PC-3 (cell line): ENCODE measurements at regions not wholly inside any gene's neighbourhood (a gene's known extent, or its start where the extent isn't known, plus 50 kb on each side); places are given as distances from the start of the nearest gene placed in this dataset.

Experiments
- ATAC-seq: fragments of 200-7000 bp; cut with Tn5 transposase; 2 replicates; pipeline ENCODE4 v1.9.1; 2020; ENCODE audit warnings: mild to moderate bottlenecking, moderate library complexity
- BruUV-seq: library from RNA; stranded (reverse); fragments of 400-500 nt; replicated peaks from 2 replicates; lab custom pipeline; 2021; lab: Mats Ljungman, UMichigan
- CTCF ChIA-PET: fragments of 300-600 bp; sonication (Branson Sonifier 250); formaldehyde crosslinking; loops from one replicate; lab custom pipeline; 2022; ENCODE audit warnings: antibody characterized with exemption; lab: Charles Lee
- POLR2A ChIA-PET: fragments of 300-600 bp; sonication (Branson Sonifier 250); formaldehyde crosslinking; loops from one replicate; lab custom pipeline; 2022; ENCODE audit warnings: antibody characterized with exemption; ENCODE audit not compliant: unreplicated experiment; lab: Charles Lee
- DNase-seq: peaks from one replicate; pipeline ENCODE4 v3.0.0-alpha.2; 2015
- H2AFZ ChIP-seq: fragments of 300-600 bp; sonication (generic); 2 replicates; pipeline ENCODE4 v1.6.0; 2016; ENCODE audit warnings: antibody characterized with exemption, low read length
- H3F3A ChIP-seq: fragments of 300-600 bp; sonication (generic); one replicate; pipeline ENCODE4 v1.6.0; 2017; ENCODE audit warnings: antibody characterized with exemption, low read length, control low read depth, mild to moderate bottlenecking; ENCODE audit not compliant: unreplicated experiment
- H3K27ac ChIP-seq: fragments of 300-600 bp; sonication (generic); 2 replicates; pipeline ENCODE4 v1.5.1; 2016; ENCODE audit warnings: mild to moderate bottlenecking, low read length
- H3K27me3 ChIP-seq: fragments of 300-600 bp; sonication (generic); 2 replicates; pipeline ENCODE4 v1.6.1; 2016; ENCODE audit warnings: low read length, mixed read lengths
- H3K36me3 ChIP-seq: fragments of 300-600 bp; sonication (generic); 2 replicates; pipeline ENCODE4 v1.6.1; 2016; ENCODE audit warnings: low read depth, mixed run types, low read length, mixed read lengths
- H3K4me1 ChIP-seq: fragments of 300-600 bp; sonication (generic); 2 replicates; pipeline ENCODE4 v1.5.1; 2016; ENCODE audit warnings: low read length; ENCODE audit not compliant: insufficient read depth
- H3K4me2 ChIP-seq: fragments of 300-600 bp; sonication (generic); 2 replicates; pipeline ENCODE4 v1.6.0; 2016; ENCODE audit warnings: low read length
- H3K4me3 ChIP-seq: fragments of 300-600 bp; sonication (generic); 2 replicates; pipeline ENCODE4 v1.5.1; 2016; ENCODE audit warnings: mild to moderate bottlenecking, low read length, mixed read lengths
- H3K79me2 ChIP-seq: fragments of 300-600 bp; sonication (generic); 2 replicates; pipeline ENCODE4 v1.6.1; 2017; ENCODE audit warnings: low read length, mixed read lengths
- H3K9ac ChIP-seq: fragments of 300-600 bp; sonication (generic); 2 replicates; pipeline ENCODE4 v1.6.0; 2016; ENCODE audit warnings: mild to moderate bottlenecking, low read length
- H3K9me2 ChIP-seq: fragments of 300-600 bp; sonication (generic); replicated peaks from 2 replicates; pipeline ENCODE4 v1.6.1; 2016; ENCODE audit warnings: mixed run types, low read length, mixed read lengths
- H3K9me3 ChIP-seq: fragments of 300-600 bp; sonication (generic); 2 replicates; pipeline ENCODE4 v1.6.1; 2016; ENCODE audit warnings: low read length, mixed read lengths
- H4K20me1 ChIP-seq: fragments of 300-600 bp; sonication (generic); 2 replicates; pipeline ENCODE4 v1.6.1; 2016; ENCODE audit warnings: low read length, mixed read lengths
- EZH2 ChIP-seq: fragments of 300-600 bp; sonication (generic); IDR thresholded peaks from one replicate; pipeline ENCODE4 v1.6.1; 2017; ENCODE audit warnings: antibody characterized with exemption, mild to moderate bottlenecking, low read length; ENCODE audit not compliant: unreplicated experiment
- EZH2phosphoT487 ChIP-seq: fragments of 300-600 bp; sonication (generic); IDR thresholded peaks from 2 replicates; pipeline ENCODE4 v1.6.1; 2018; ENCODE audit warnings: mild to moderate bottlenecking, antibody characterized with exemption, low read length, borderline replicate concordance
- intact Hi-C: fragments of 100-400 bp; cut with micrococcal nuclease; formaldehyde crosslinking; loops from 2 replicates; pipeline ENCODE4 v1.9.0; 2023
- TF ChIP-seq, protein P1 (sequence below): fragments of 300-600 bp; sonication (generic); conservative IDR thresholded peaks from 2 replicates; pipeline ENCODE4 v1.5.1; 2017; ENCODE audit warnings: antibody characterized with exemption, low read depth, mild to moderate bottlenecking, low read length

DNA sequence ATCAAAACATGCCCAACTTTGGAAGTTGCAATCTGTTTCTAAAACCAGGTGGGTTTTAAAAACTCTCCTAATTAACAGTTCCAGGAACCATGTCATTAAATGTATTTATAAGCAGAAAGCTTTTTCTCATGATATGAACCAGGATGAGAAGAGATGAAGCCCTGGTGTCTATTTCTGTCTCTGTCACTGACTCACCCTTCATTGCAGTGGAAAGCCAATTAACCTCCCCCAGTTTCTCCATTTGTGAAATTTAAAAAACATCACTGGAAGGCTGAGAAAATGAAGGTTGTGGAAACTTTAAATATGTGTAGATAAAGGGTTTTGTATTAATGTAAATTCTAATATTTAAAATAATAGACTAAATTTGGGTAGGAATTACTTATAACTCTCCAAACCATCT is 1088.0 kb downstream of the SORCS1 start:
- Histone ChIP-seq H3K79me2 (no peaks in the 10 kb centered on the region), H2AFZ (no peak overlapping the region), H3K27me3 (peaks cover 36% of the 10 kb centered on the region), H3K4me2 (no peak overlapping the region), H3K36me3 (no peaks in the 10 kb centered on the region), H3K9ac (no peak overlapping the region), H3F3A (no peaks in the 10 kb centered on the region), H4K20me1 (no peaks in the 10 kb centered on the region), H3K9me2 (no peaks in the 10 kb centered on the region), H3K4me3 (no peak overlapping the region), H3K9me3 (no peaks in the 10 kb centered on the region), H3K4me1 (no peaks in the 10 kb centered on the region), H3K27ac (no peak overlapping the region)
- DNase-seq (no peak), ATAC-seq (no peak)
- no TSS peak for BruUV-seq
- TF ChIP-seq EZH2 (no peak), EZH2phosphoT487 (no peak)
- TF ChIP-seq, protein P1, sequence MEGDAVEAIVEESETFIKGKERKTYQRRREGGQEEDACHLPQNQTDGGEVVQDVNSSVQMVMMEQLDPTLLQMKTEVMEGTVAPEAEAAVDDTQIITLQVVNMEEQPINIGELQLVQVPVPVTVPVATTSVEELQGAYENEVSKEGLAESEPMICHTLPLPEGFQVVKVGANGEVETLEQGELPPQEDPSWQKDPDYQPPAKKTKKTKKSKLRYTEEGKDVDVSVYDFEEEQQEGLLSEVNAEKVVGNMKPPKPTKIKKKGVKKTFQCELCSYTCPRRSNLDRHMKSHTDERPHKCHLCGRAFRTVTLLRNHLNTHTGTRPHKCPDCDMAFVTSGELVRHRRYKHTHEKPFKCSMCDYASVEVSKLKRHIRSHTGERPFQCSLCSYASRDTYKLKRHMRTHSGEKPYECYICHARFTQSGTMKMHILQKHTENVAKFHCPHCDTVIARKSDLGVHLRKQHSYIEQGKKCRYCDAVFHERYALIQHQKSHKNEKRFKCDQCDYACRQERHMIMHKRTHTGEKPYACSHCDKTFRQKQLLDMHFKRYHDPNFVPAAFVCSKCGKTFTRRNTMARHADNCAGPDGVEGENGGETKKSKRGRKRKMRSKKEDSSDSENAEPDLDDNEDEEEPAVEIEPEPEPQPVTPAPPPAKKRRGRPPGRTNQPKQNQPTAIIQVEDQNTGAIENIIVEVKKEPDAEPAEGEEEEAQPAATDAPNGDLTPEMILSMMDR = no peak
- intact Hi-C loops = no loop called here
- ChIA-PET CTCF (no interaction called here), POLR2A (no interaction called here)

DNA sequence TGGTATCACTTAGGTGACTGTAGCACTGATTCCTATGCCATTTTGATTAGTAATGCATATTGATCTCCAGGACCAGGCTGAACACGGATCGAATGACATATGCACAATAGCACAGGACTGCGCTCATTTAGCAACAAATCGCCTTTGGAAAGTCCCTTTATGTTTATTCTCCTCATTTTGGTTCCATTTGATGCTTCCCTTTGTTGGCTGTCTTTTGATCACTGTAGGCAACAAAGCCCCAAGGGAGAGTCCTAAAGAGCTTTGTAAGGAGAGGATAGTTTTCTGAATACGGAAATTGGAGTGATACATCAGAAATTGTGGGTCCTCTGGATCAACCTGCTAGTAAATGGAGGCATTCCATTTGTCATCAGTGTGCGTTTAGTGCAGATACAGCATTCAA is 1111.4 kb downstream of the SORCS1 start:
- BruUV-seq = no TSS peak
- Histone ChIP-seq H4K20me1 (no peaks in the 10 kb centered on the region), H2AFZ (no peak overlapping the region), H3K4me1 (no peaks in the 10 kb centered on the region), H3K27me3 (peaks cover 17% of the 10 kb centered on the region; the same call in 1 of the 2 replicates), H3K9ac (no peak overlapping the region), H3K4me2 (no peak overlapping the region), H3K4me3 (no peak overlapping the region), H3K27ac (no peak overlapping the region), H3F3A (no peaks in the 10 kb centered on the region), H3K9me3 (no peaks in the 10 kb centered on the region), H3K79me2 (no peaks in the 10 kb centered on the region), H3K36me3 (no peaks in the 10 kb centered on the region), H3K9me2 (no peaks in the 10 kb centered on the region)
- POLR2A ChIA-PET = no interaction called here
- ATAC-seq (no peak), DNase-seq (no peak)
- CTCF ChIA-PET = no interaction called here
- TF ChIP-seq EZH2phosphoT487 (no peak), EZH2 (no peak)
- TF ChIP-seq, protein P1 = no peak
- intact Hi-C loops = no loop called here

DNA sequence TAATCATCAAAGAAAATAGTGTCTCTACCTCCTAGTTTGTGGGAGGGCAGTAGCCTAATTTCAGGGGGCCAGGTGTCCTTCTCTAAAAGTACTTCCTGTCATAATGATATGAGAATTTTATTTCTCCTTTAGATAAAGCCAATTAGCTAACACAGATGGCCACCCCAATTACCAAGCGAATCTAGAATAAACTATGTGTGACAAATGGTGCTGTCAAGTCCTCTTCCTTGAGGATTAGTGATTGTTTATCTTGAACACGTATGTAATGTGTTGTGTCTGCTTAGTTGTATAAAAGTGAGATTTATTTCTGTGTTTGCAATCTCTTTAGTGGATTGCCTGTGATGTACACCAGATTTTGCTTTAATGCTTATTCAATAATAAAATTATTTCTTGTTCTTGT is 1120.0 kb downstream of the SORCS1 start:
- H3K9me3 ChIP-seq = no peaks in the 10 kb centered on the region
- no peaks in the 10 kb centered on the region for H3K4me1 ChIP-seq
- H3K36me3 ChIP-seq = no peaks in the 10 kb centered on the region
- H3F3A ChIP-seq = no peaks in the 10 kb centered on the region
- POLR2A ChIA-PET = no interaction called here
- TF ChIP-seq EZH2phosphoT487 = no peak
- no peak for TF ChIP-seq EZH2
- TF ChIP-seq, protein P1 = no peak
- DNase-seq (no peak), ATAC-seq (no peak)
- intact Hi-C loops = no loop called here
- CTCF ChIA-PET = no interaction called here
- no peak overlapping the region for H3K4me2 ChIP-seq
- H3K9me2 ChIP-seq = no peaks in the 10 kb centered on the region
- peak overlapping the region; percentile 49 for H3K27ac ChIP-seq
- H3K27me3 ChIP-seq = no peaks in the 10 kb centered on the region
- no peaks in the 10 kb centered on the region for H4K20me1 ChIP-seq
- BruUV-seq = no TSS peak
- no peak overlapping the region for H3K9ac ChIP-seq
- H3K79me2 ChIP-seq = no peaks in the 10 kb centered on the region
- H2AFZ ChIP-seq = no peak overlapping the region
- no peak overlapping the region for H3K4me3 ChIP-seq
